ENCODE measurements at regions not wholly inside any gene's neighbourhood (a gene's known extent, or its start where the extent isn't known, plus 50 kb on each side); places are given as distances from the start of the nearest gene placed in this dataset.

GRCh38 chr1:239446611-239447010, 60.2 kb downstream of the CHRM3 start:
- no peak overlapping the region for H3K9ac ChIP-seq (ENCODE audit: control insufficient read depth, extremely low read depth, insufficient read depth, low read length)
- no peaks in the 10 kb centered on the region for H4K20me1 ChIP-seq (ENCODE audit: control insufficient read depth, extremely low read depth, insufficient read depth, low read length)
- DNase-seq (ENCODE audit: low read depth, low spot score) (no peak), FAIRE-seq (no peak)
- dilution Hi-C loops (cut with MboI; ENCODE audit: extremely low pct_ligation_motif_present, low sequenced_read_pairs), result no loop called here
- no peaks in the 10 kb centered on the region for H3K36me3 ChIP-seq (ENCODE audit: control insufficient read depth in 2 of 2, extremely low read depth in 1 of 2, insufficient read depth in 2 of 2, low read length in 2 of 2)
- H2AFZ ChIP-seq (ENCODE audit: control insufficient read depth, low read length), result no peak overlapping the region
- no peaks in the 10 kb centered on the region for H3K4me1 ChIP-seq (ENCODE audit: control insufficient read depth, extremely low read depth, insufficient read depth, low read length)
- H3K4me3 ChIP-seq (ENCODE audit: control insufficient read depth in 2 of 3, extremely low read depth in 1 of 3, insufficient read depth in 2 of 3, low read depth in 1 of 3, low read length in 3 of 3), result no peak overlapping the region
- no peak overlapping the region for H3K4me2 ChIP-seq (ENCODE audit: control insufficient read depth, extremely low read depth, insufficient read depth, low read depth, low read length)
- no peak overlapping the region for H3K27ac ChIP-seq (ENCODE audit: control insufficient read depth, insufficient read depth, low read length)
- no peak for TF ChIP-seq CTCF (optimal IDR thresholded peaks at IDR 0.05 in 1 of 3, IDR thresholded peaks at IDR 0.05 in 1 of 3, conservative IDR thresholded peaks at IDR 0.05 in 1 of 3; ENCODE audit: extremely low read depth in 1 of 3, insufficient read depth in 2 of 3, low read length in 3 of 3)
- TF ChIP-seq EZH2 (IDR thresholded peaks at IDR 0.05; ENCODE audit: low read length), result no peak
- H3K9me3 ChIP-seq (ENCODE audit: control insufficient read depth, low read depth, low read length), result no peaks in the 10 kb centered on the region
- no peaks in the 10 kb centered on the region for H3K79me2 ChIP-seq (ENCODE audit: control insufficient read depth, insufficient read depth, low read length)
- H3K27me3 ChIP-seq (ENCODE audit: control insufficient read depth, extremely low read depth, insufficient read depth, low read length), result no peaks in the 10 kb centered on the region
- H3K9me1 ChIP-seq (ENCODE audit: control insufficient read depth, extremely low read depth, insufficient read depth, low read length), result no peaks in the 10 kb centered on the region

- Histone ChIP-seq H3K9me3 (ENCODE audit: control insufficient read depth, low read depth, low read length) (no peaks in the 10 kb centered on the region), H3K4me2 (ENCODE audit: control insufficient read depth, extremely low read depth, insufficient read depth, low read depth, low read length) (no peak overlapping the region), H3K27me3 (ENCODE audit: control insufficient read depth, extremely low read depth, insufficient read depth, low read length) (no peaks in the 10 kb centered on the region), H3K4me3 (ENCODE audit: control insufficient read depth in 2 of 3, extremely low read depth in 1 of 3, insufficient read depth in 2 of 3, low read depth in 1 of 3, low read length in 3 of 3) (no peak overlapping the region), H3K27ac (ENCODE audit: control insufficient read depth, insufficient read depth, low read length) (no peak overlapping the region), H3K4me1 (ENCODE audit: control insufficient read depth, extremely low read depth, insufficient read depth, low read length) (no peaks in the 10 kb centered on the region), H3K79me2 (ENCODE audit: control insufficient read depth, insufficient read depth, low read length) (no peaks in the 10 kb centered on the region), H4K20me1 (ENCODE audit: control insufficient read depth, extremely low read depth, insufficient read depth, low read length) (no peaks in the 10 kb centered on the region), H3K9ac (ENCODE audit: control insufficient read depth, extremely low read depth, insufficient read depth, low read length) (no peak overlapping the region), H2AFZ (ENCODE audit: control insufficient read depth, low read length) (no peak overlapping the region), H3K9me1 (ENCODE audit: control insufficient read depth, extremely low read depth, insufficient read depth, low read length) (no peaks in the 10 kb centered on the region), H3K36me3 (ENCODE audit: control insufficient read depth in 2 of 2, extremely low read depth in 1 of 2, insufficient read depth in 2 of 2, low read length in 2 of 2) (no peaks in the 10 kb centered on the region)
- DNase-seq (ENCODE audit: low read depth, low spot score), result no peak
- dilution Hi-C loops (cut with MboI; ENCODE audit: extremely low pct_ligation_motif_present, low sequenced_read_pairs), result no loop called here
- no peak for FAIRE-seq
- TF ChIP-seq CTCF (optimal IDR thresholded peaks at IDR 0.05 in 1 of 3, IDR thresholded peaks at IDR 0.05 in 1 of 3, conservative IDR thresholded peaks at IDR 0.05 in 1 of 3; ENCODE audit: extremely low read depth in 1 of 3, insufficient read depth in 2 of 3, low read length in 3 of 3), result no peak
- no peak for TF ChIP-seq EZH2 (IDR thresholded peaks at IDR 0.05; ENCODE audit: low read length)
Observed at GRCh38 chr1:239448911-239449310, 62.5 kb downstream of the CHRM3 start.

Measured in keratinocyte (primary cell).